ENCODE measurements at regions not wholly inside any gene's neighbourhood (a gene's known extent, or its start where the extent isn't known, plus 50 kb on each side); places are given as distances from the start of the nearest gene placed in this dataset.

DNA sequence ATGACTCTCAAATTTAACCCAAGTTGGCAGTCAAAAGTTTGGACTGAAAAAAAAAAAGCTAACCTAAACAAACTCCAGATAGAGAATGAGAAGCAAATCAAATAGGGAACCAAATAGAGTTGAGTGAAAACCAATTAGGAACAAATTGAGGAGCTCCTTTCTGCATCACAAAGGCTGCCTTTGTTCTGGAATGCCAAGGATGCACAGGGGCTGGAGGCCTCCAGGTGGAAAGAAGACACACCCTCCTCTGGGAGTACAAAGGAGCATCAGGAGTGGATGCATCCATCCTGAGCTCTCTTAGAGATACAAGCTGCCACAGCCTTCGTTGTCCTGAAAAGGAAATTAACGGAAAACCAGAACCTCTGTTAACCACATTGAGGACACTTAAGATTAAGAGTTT, 73.3 kb downstream of the MRGPRX1 start:
- TF ChIP-seq EZH2 (IDR thresholded peaks at IDR 0.05), result no peak
- TF ChIP-seq, protein P1, sequence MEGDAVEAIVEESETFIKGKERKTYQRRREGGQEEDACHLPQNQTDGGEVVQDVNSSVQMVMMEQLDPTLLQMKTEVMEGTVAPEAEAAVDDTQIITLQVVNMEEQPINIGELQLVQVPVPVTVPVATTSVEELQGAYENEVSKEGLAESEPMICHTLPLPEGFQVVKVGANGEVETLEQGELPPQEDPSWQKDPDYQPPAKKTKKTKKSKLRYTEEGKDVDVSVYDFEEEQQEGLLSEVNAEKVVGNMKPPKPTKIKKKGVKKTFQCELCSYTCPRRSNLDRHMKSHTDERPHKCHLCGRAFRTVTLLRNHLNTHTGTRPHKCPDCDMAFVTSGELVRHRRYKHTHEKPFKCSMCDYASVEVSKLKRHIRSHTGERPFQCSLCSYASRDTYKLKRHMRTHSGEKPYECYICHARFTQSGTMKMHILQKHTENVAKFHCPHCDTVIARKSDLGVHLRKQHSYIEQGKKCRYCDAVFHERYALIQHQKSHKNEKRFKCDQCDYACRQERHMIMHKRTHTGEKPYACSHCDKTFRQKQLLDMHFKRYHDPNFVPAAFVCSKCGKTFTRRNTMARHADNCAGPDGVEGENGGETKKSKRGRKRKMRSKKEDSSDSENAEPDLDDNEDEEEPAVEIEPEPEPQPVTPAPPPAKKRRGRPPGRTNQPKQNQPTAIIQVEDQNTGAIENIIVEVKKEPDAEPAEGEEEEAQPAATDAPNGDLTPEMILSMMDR (IDR thresholded peaks at IDR 0.05), result no peak
